T-cell (primary cell): ENCODE measurements at regions not wholly inside any gene's neighbourhood (a gene's known extent, or its start where the extent isn't known, plus 50 kb on each side); places are given as distances from the start of the nearest gene placed in this dataset.

Experiments used
- ATAC-seq, 4 experiments: fragments of 200-7000 bp in 3 of 4; fragments of 150-1000 bp in 1 of 4; cut with Tn5 transposase; replicated peaks in 1 of 4; 1 replicate in 3 of 4; 2 replicates in 1 of 4; pipeline ENCODE4 v1.10.0; 2021; ENCODE audit warnings: moderate library complexity in 3 of 4, mild to moderate bottlenecking in 2 of 4, moderate number of reproducible peaks in 1 of 4
- CTCF ChIA-PET, 2 donors: fragments of 300-600 bp; sonication (Branson Sonifier 250); formaldehyde crosslinking; loops; one replicate each; lab custom pipeline; 2022; ENCODE audit warnings: antibody characterized with exemption in 2 of 2; lab: Charles Lee
- POLR2A ChIA-PET, 2 donors: fragments of 300-600 bp; sonication (Branson Sonifier 250); formaldehyde crosslinking; loops; one replicate each; lab custom pipeline; 2022; ENCODE audit warnings: antibody characterized with exemption in 2 of 2; lab: Charles Lee
- DNase-seq, 35 experiments: peaks; one replicate each; pipeline versions ENCODE4 v3.0.0 to v3.0.0-alpha.2; 2013 to 2023
- H3K27ac ChIP-seq: one replicate; pipeline ENCODE4 v1.5.1; 2013; ENCODE audit warnings: low read length
- H3K27me3 ChIP-seq, 2 experiments: replicated peaks in 1 of 2; 1 replicate in 1 of 2; 2 replicates in 1 of 2; pipeline versions ENCODE4 v1.6.1 to v1.7.0; 2013; ENCODE audit warnings: low read length in 1 of 2, mixed read lengths in 1 of 2; ENCODE audit not compliant: control insufficient read depth in 2 of 2, insufficient read depth in 2 of 2; ENCODE audit errors: extremely low read depth in 1 of 2
- H3K36me3 ChIP-seq, 2 donors: 1 replicate in 1 of 2; 2 replicates in 1 of 2; pipeline versions ENCODE4 v1.6.1 to v1.7.0; 2013; ENCODE audit warnings: low read length in 1 of 2; ENCODE audit not compliant: control insufficient read depth in 2 of 2, insufficient read depth in 1 of 2; ENCODE audit errors: extremely low read depth in 1 of 2
- H3K4me1 ChIP-seq, 2 experiments: 1 replicate in 1 of 2; 2 replicates in 1 of 2; pipeline versions ENCODE4 v1.6.1 to v1.7.0; 2013; ENCODE audit warnings: low read length in 2 of 2, mixed read lengths in 1 of 2; ENCODE audit not compliant: insufficient read depth in 2 of 2, control insufficient read depth in 1 of 2; ENCODE audit errors: extremely low read depth in 1 of 2
- H3K4me3 ChIP-seq, 2 donors: 1 replicate in 1 of 2; 2 replicates in 1 of 2; pipeline versions ENCODE4 v1.5.1 to v1.7.0; 2013; ENCODE audit warnings: mild to moderate bottlenecking in 2 of 2, low read length in 1 of 2, moderate library complexity in 1 of 2; ENCODE audit not compliant: control insufficient read depth in 1 of 2; ENCODE audit errors: extremely low read depth in 1 of 2
- H3K9me3 ChIP-seq: 2 replicates; pipeline ENCODE4 v1.7.0; 2013
- H3K27ac Mint-ChIP-seq, 2 donors: one replicate each; pipeline ENCODE4 v1.8.0; 2020 to 2021; ENCODE audit warnings: mild to moderate bottlenecking in 2 of 2, mixed read lengths in 2 of 2
- H3K27me3 Mint-ChIP-seq, 2 donors: one replicate each; pipeline ENCODE4 v1.8.0; 2021 to 2022; ENCODE audit warnings: mixed read lengths in 2 of 2
- H3K36me3 Mint-ChIP-seq: one replicate; pipeline ENCODE4 v1.8.0; 2021; ENCODE audit warnings: mixed read lengths
- H3K4me1 Mint-ChIP-seq, 3 donors: one replicate each; pipeline ENCODE4 v1.8.0; 2020 to 2022; ENCODE audit warnings: mixed read lengths in 3 of 3, mild to moderate bottlenecking in 1 of 3
- H3K4me3 Mint-ChIP-seq, 3 donors: one replicate each; pipeline ENCODE4 v1.8.0; 2020 to 2022; ENCODE audit warnings: mild to moderate bottlenecking in 3 of 3, mixed read lengths in 3 of 3, moderate library complexity in 3 of 3
- H3K9me3 Mint-ChIP-seq, 3 donors: one replicate each; pipeline ENCODE4 v1.8.0; 2020 to 2022; ENCODE audit warnings: mixed read lengths in 3 of 3
- WGBS: methylation state at CpG from one replicate; pipeline ENCODE4 v1.1.5; 2013; ENCODE audit warnings: missing lambda C conversion rate; ENCODE audit not compliant: insufficient coverage; 5-methylcytosine and 5-hydroxymethylcytosine counted together

- Histone ChIP-seq H3K4me3 (no peak overlapping the region), H3K27ac (no peak overlapping the region), H3K36me3 (no peaks in the 10 kb centered on the region), H3K9me3 (no peaks in the 10 kb centered on the region), H3K27me3 (no peaks in the 10 kb centered on the region), H3K4me1 (no peaks in the 10 kb centered on the region)
- H3K27ac Mint-ChIP-seq: no peak overlapping the region
- peaks cover 4 to 8% (median 4%) of the 10 kb centered on the region in 3 donors for H3K9me3 Mint-ChIP-seq
- DNase-seq (no peak), ATAC-seq (no peak)
- POLR2A ChIA-PET: no interaction called here
- no peaks in the 10 kb centered on the region for H3K27me3 Mint-ChIP-seq
- no peak overlapping the region for H3K4me3 Mint-ChIP-seq
- no peaks in the 10 kb centered on the region for H3K4me1 Mint-ChIP-seq
- H3K36me3 Mint-ChIP-seq: no peaks in the 10 kb centered on the region
- WGBS: no CpG with 5 or more reads among the region's 1 CpG
- CTCF ChIA-PET: no interaction called here
Observed at GRCh38 chr1:73862355-73862754, 335.6 kb downstream of the LRRIQ3 start.

- H3K27ac ChIP-seq: no peak overlapping the region
- no peaks in the 10 kb centered on the region for H3K4me1 Mint-ChIP-seq
- DNase-seq (no peak), ATAC-seq (no peak)
- POLR2A ChIA-PET: no interaction called here
- no peaks in the 10 kb centered on the region for H3K36me3 ChIP-seq
- CTCF ChIA-PET: no interaction called here
- no peaks in the 10 kb centered on the region for H3K4me1 ChIP-seq
- no CpG with 5 or more reads among the region's 2 CpGs for whole genome bisulfite sequencing
- peaks cover 0 to 8% (median 0%) of the 10 kb centered on the region in 3 donors for H3K9me3 Mint-ChIP-seq
- H3K4me3 Mint-ChIP-seq: no peak overlapping the region
- H3K9me3 ChIP-seq: no peaks in the 10 kb centered on the region
- H3K36me3 Mint-ChIP-seq: no peaks in the 10 kb centered on the region
- no peak overlapping the region for H3K4me3 ChIP-seq
- no peaks in the 10 kb centered on the region for H3K27me3 ChIP-seq
- no peaks in the 10 kb centered on the region for H3K27me3 Mint-ChIP-seq
- H3K27ac Mint-ChIP-seq: no peak overlapping the region
Observed at GRCh38 chr1:73860421-73860950, 337.5 kb downstream of the LRRIQ3 start.

- no peaks in the 10 kb centered on the region for H3K27me3 ChIP-seq
- Mint-ChIP-seq H3K27ac (no peak overlapping the region), H3K4me3 (no peak overlapping the region), H3K27me3 (no peaks in the 10 kb centered on the region), H3K9me3 (peaks cover 0 to 5% (median 0%) of the 10 kb centered on the region in 3 donors), H3K36me3 (no peaks in the 10 kb centered on the region), H3K4me1 (no peaks in the 10 kb centered on the region)
- ATAC-seq (no peak), DNase-seq (no peak)
- H3K27ac ChIP-seq: no peak overlapping the region
- no peaks in the 10 kb centered on the region for H3K36me3 ChIP-seq
- H3K4me1 ChIP-seq: no peaks in the 10 kb centered on the region
- POLR2A ChIA-PET: no interaction called here
- WGBS: no CpG with 5 or more reads among the region's 1 CpG
- CTCF ChIA-PET: no interaction called here
- H3K9me3 ChIP-seq: no peaks in the 10 kb centered on the region
- H3K4me3 ChIP-seq: no peak overlapping the region
Observed at GRCh38 chr1:73859227-73859626, 338.7 kb downstream of the LRRIQ3 start.

DNA sequence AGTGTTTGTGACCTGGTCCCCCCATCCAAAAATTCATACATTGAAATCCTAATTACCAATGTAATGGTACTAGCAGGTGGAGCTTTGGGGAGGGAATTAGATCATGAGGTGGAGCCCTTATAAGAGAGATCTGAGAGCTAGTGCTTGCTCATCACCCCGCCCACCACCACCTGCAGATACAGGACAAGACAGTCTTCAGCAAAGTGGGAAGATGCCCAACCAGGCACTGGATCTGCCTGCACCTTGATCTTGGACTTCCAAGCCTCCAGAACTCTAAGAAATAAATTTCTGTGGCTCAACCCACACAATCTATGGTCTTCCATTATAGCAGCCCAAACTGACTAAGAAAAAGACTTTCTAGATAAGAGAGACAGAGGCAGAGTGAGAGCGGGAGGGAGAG, 343.4 kb downstream of the LRRIQ3 start:
- no peak overlapping the region for H3K27ac ChIP-seq
- H3K9me3 Mint-ChIP-seq: peaks cover 0 to 3% (median 2%) of the 10 kb centered on the region in 3 donors
- H3K27me3 Mint-ChIP-seq: no peaks in the 10 kb centered on the region
- DNase-seq (no peak), ATAC-seq (no peak)
- no peaks in the 10 kb centered on the region for H3K4me1 Mint-ChIP-seq
- H3K9me3 ChIP-seq: no peaks in the 10 kb centered on the region
- H3K27me3 ChIP-seq: no peaks in the 10 kb centered on the region
- CTCF ChIA-PET: no interaction called here
- H3K4me3 Mint-ChIP-seq: no peak overlapping the region
- no CpG with 5 or more reads among the region's 2 CpGs for WGBS
- no peak overlapping the region for H3K27ac Mint-ChIP-seq
- no peaks in the 10 kb centered on the region for H3K4me1 ChIP-seq
- POLR2A ChIA-PET: no interaction called here
- no peaks in the 10 kb centered on the region for H3K36me3 Mint-ChIP-seq
- H3K36me3 ChIP-seq: no peaks in the 10 kb centered on the region
- H3K4me3 ChIP-seq: no peak overlapping the region

GRCh38 chr1:73842436-73842835, 355.5 kb downstream of the LRRIQ3 start:
- Histone ChIP-seq H3K36me3 (no peaks in the 10 kb centered on the region), H3K9me3 (no peaks in the 10 kb centered on the region), H3K4me1 (no peaks in the 10 kb centered on the region), H3K27ac (no peak overlapping the region), H3K4me3 (no peak overlapping the region), H3K27me3 (no peaks in the 10 kb centered on the region)
- Mint-ChIP-seq H3K4me1 (no peaks in the 10 kb centered on the region), H3K4me3 (no peak overlapping the region), H3K27me3 (no peaks in the 10 kb centered on the region), H3K9me3 (peaks cover 0 to 4% (median 0%) of the 10 kb centered on the region in 3 donors), H3K27ac (no peak overlapping the region), H3K36me3 (no peaks in the 10 kb centered on the region)
- ChIA-PET POLR2A (no interaction called here), CTCF (no interaction called here)
- ATAC-seq (no peak), DNase-seq (no peak)

DNA sequence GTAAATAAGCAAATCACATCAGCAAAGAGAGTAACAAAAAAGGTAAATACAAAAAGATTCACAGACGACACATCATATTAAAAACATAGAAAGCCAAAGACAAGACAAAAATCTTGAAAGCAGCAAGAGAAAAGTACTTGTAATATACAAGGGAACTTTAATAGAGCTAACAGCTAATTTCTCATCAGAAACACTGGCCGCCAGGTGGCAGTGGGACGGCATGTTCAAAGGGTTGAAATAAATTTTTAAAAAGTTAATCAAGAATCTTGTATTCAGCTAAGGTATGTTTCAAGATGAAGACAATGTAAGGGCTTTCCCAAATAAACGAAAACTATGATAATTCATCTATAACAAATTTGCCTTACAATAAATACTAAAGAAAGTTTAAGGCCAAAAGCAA, 358.1 kb downstream of the LRRIQ3 start:
- CTCF ChIA-PET: no interaction called here
- no peak overlapping the region for H3K4me3 Mint-ChIP-seq
- H3K4me1 ChIP-seq: no peaks in the 10 kb centered on the region
- no peaks in the 10 kb centered on the region for H3K9me3 ChIP-seq
- no peak overlapping the region for H3K4me3 ChIP-seq
- no peaks in the 10 kb centered on the region for H3K27me3 Mint-ChIP-seq
- DNase-seq (no peak), ATAC-seq (no peak)
- H3K27ac Mint-ChIP-seq: no peak overlapping the region
- no peaks in the 10 kb centered on the region for H3K27me3 ChIP-seq
- no peak overlapping the region for H3K27ac ChIP-seq
- peaks cover 0 to 2% (median 0%) of the 10 kb centered on the region in 3 donors for H3K9me3 Mint-ChIP-seq
- H3K36me3 Mint-ChIP-seq: no peaks in the 10 kb centered on the region
- no peaks in the 10 kb centered on the region for H3K4me1 Mint-ChIP-seq
- POLR2A ChIA-PET: no interaction called here
- H3K36me3 ChIP-seq: no peaks in the 10 kb centered on the region
- WGBS: no CpG with 5 or more reads among the region's 4 CpGs
